B cell (primary cell): ENCODE measurements at regions not wholly inside any gene's neighbourhood (a gene's known extent, or its start where the extent isn't known, plus 50 kb on each side); places are given as distances from the start of the nearest gene placed in this dataset.

Experiments used
- CTCF ChIP-seq: fragments of 200-600 bp; IDR thresholded peaks from one replicate; pipeline ENCODE4 v1.8.0; 2022; ENCODE audit warnings: antibody characterized with exemption, mild to moderate bottlenecking
- EZH2 ChIP-seq: IDR thresholded peaks from 2 replicates; pipeline ENCODE4 v1.6.1; 2012; ENCODE audit warnings: borderline replicate concordance, low read depth, mild to moderate bottlenecking, moderate library complexity, low read length; ENCODE audit not compliant: insufficient read depth, poor library complexity, severe bottlenecking

- no peak for TF ChIP-seq CTCF
- no peak for TF ChIP-seq EZH2
Observed at GRCh38 chr5:116788851-116789403, 214.3 kb upstream of the SEMA6A start.
